ENCODE measurements at regions not wholly inside any gene's neighbourhood (a gene's known extent, or its start where the extent isn't known, plus 50 kb on each side); places are given as distances from the start of the nearest gene placed in this dataset.
"Not testable (repeated sequence)": the region's sequence is repeated elsewhere in the genome, so short reads cannot be mapped to it uniquely, and the experiment has no call there.

GRCh38 chrX:125681058-125681457 is 361.4 kb downstream of the TEX13C start:
- DNase-seq, result no peak

- DNase-seq, result no peak
Observed at GRCh38 chrX:125681507-125681906, 361.8 kb downstream of the TEX13C start.

- not testable (repeated sequence) for DNase-seq
Observed at GRCh38 chrX:125690522-125690921, 370.9 kb downstream of the TEX13C start.

GRCh38 chrX:125694171-125694570 is 374.5 kb downstream of the TEX13C start:
- DNase-seq, result no peak

- DNase-seq, result no peak
Observed at GRCh38 chrX:125709074-125709473, 389.4 kb downstream of the TEX13C start.

- no peak for DNase-seq
Observed at GRCh38 chrX:125709532-125709931, 389.9 kb downstream of the TEX13C start.

GRCh38 chrX:125710403-125711062 is 390.9 kb downstream of the TEX13C start:
- no peak for DNase-seq

- no peak for DNase-seq
Observed at GRCh38 chrX:125711103-125711502, 391.4 kb downstream of the TEX13C start.

GRCh38 chrX:125713633-125714032 is 394.0 kb downstream of the TEX13C start:
- DNase-seq, result no peak

- DNase-seq, result no peak
Observed at GRCh38 chrX:125727117-125727516, 407.4 kb downstream of the TEX13C start.

GRCh38 chrX:125736008-125736729 is 416.5 kb downstream of the TEX13C start:
- DNase-seq, result no peak

- no peak for DNase-seq
Observed at GRCh38 chrX:125742811-125743210, 423.1 kb downstream of the TEX13C start.

- DNase-seq, result no peak
Observed at GRCh38 chrX:125744914-125745313, 421.2 kb downstream of the DCAF12L2 start.

GRCh38 chrX:125757794-125758564 is 408.1 kb downstream of the DCAF12L2 start:
- no peak for DNase-seq

GRCh38 chrX:125758819-125759218 is 407.3 kb downstream of the DCAF12L2 start:
- DNase-seq, result no peak

GRCh38 chrX:125762954-125763353 is 403.1 kb downstream of the DCAF12L2 start:
- DNase-seq, result no peak

GRCh38 chrX:125765347-125765746 is 400.7 kb downstream of the DCAF12L2 start:
- no peak for DNase-seq

GRCh38 chrX:125769628-125770027 is 396.5 kb downstream of the DCAF12L2 start:
- DNase-seq, result no peak

GRCh38 chrX:125778261-125778660 is 387.8 kb downstream of the DCAF12L2 start:
- no peak for DNase-seq

- no peak for DNase-seq
Observed at GRCh38 chrX:125782184-125782583, 383.9 kb downstream of the DCAF12L2 start.

- DNase-seq, result no peak
Observed at GRCh38 chrX:125786316-125786715, 379.8 kb downstream of the DCAF12L2 start.

GRCh38 chrX:125791787-125792186 is 374.3 kb downstream of the DCAF12L2 start:
- no peak for DNase-seq

- DNase-seq, result no peak
Observed at GRCh38 chrX:125810856-125811255, 355.2 kb downstream of the DCAF12L2 start.

- no peak for DNase-seq
Observed at GRCh38 chrX:125826080-125826479, 340.0 kb downstream of the DCAF12L2 start.
